Prostate gland (tissue), 2 donors: ENCODE measurements at regions not wholly inside any gene's neighbourhood (a gene's known extent, or its start where the extent isn't known, plus 50 kb on each side); places are given as distances from the start of the nearest gene placed in this dataset.

Source experiments
- DNase-seq: peaks from one replicate; pipeline ENCODE4 v3.0.0-alpha.2; 2019; ENCODE audit warnings: low spot score
- H3K27ac ChIP-seq, 2 donors: fragments of 200-600 bp; sonication (generic); 2 replicates each; pipeline ENCODE4 v1.5.1; 2017 to 2019
- H3K27me3 ChIP-seq: fragments of 200-600 bp; sonication (generic); replicated peaks from 2 replicates; pipeline ENCODE4 v1.5.1; 2019; ENCODE audit not compliant: insufficient read depth
- H3K36me3 ChIP-seq, 2 donors: fragments of 200-600 bp; sonication (generic); 1 replicate in 1 of 2; 2 replicates in 1 of 2; pipeline versions ENCODE4 v1.5.1 to v1.8.1; 2017 to 2019
- H3K4me1 ChIP-seq: fragments of 200-600 bp; sonication (generic); replicated peaks from 2 replicates; pipeline ENCODE4 v1.5.1; 2019
- H3K4me3 ChIP-seq, 2 donors: fragments of 200-600 bp; sonication (generic); 2 replicates each; pipeline ENCODE4 v1.5.1; 2017 to 2019
- H3K9me3 ChIP-seq: fragments of 200-600 bp; sonication (generic); 2 replicates; pipeline ENCODE4 v1.5.1; 2017
- POLR2A ChIP-seq: fragments of 450-650 bp; IDR thresholded peaks from one replicate; pipeline ENCODE4 v1.6.1; 2016; ENCODE audit warnings: antibody characterized with exemption, mild to moderate bottlenecking
- POLR2AphosphoS5 ChIP-seq: sonication (generic); formaldehyde crosslinking; IDR thresholded peaks from one replicate; pipeline ENCODE4 v1.6.1; 2017; ENCODE audit warnings: antibody characterized with exemption
- WGBS: methylation state at CpG from one replicate; pipeline ENCODE4 v1.1.5; 2018; 5-methylcytosine and 5-hydroxymethylcytosine counted together
- intact Hi-C: fragments of 100-400 bp; cut with DNase I; formaldehyde crosslinking; loops from one replicate; pipeline ENCODE4 v1.14.2; 2022
- TF ChIP-seq, protein P1 (sequence below), 4 experiments: fragments of 200-600 bp in 2 of 4; fragments of 450-650 bp in 2 of 4; sonication (generic) in 2 of 4; IDR thresholded peaks; 1 replicate in 3 of 4; 2 replicates in 1 of 4; pipeline ENCODE4 v1.5.1; 2016 to 2019; ENCODE audit warnings: antibody characterized with exemption in 4 of 4, mild to moderate bottlenecking in 2 of 4, moderate library complexity in 2 of 4

DNA sequence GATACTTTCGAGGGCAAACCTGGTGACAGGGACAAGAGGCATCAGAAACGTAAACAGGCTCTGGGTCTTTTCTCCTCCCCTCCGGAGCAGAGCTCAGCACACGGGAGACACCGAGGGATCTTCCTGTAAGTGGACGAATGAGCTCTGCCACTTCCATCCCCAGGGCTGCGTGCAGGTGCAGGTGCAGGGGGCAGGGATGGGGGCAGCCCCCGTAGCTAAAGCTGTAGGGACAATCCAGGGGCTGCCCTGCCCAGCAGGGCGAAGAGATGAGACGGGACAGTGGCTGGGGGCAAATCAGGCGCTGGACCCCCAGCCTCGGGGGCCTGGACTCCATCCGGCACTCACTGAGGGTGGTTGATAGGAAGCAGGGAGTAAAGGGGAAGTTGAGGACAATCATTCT lies 505.4 kb downstream of the BRD1 start:
- TF ChIP-seq POLR2AphosphoS5, result no peak
- no peak for TF ChIP-seq POLR2A
- TF ChIP-seq, protein P1, sequence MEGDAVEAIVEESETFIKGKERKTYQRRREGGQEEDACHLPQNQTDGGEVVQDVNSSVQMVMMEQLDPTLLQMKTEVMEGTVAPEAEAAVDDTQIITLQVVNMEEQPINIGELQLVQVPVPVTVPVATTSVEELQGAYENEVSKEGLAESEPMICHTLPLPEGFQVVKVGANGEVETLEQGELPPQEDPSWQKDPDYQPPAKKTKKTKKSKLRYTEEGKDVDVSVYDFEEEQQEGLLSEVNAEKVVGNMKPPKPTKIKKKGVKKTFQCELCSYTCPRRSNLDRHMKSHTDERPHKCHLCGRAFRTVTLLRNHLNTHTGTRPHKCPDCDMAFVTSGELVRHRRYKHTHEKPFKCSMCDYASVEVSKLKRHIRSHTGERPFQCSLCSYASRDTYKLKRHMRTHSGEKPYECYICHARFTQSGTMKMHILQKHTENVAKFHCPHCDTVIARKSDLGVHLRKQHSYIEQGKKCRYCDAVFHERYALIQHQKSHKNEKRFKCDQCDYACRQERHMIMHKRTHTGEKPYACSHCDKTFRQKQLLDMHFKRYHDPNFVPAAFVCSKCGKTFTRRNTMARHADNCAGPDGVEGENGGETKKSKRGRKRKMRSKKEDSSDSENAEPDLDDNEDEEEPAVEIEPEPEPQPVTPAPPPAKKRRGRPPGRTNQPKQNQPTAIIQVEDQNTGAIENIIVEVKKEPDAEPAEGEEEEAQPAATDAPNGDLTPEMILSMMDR (IDR thresholded peaks at IDR 0.05), result no peak
- Histone ChIP-seq H3K9me3 (no peaks in the 10 kb centered on the region), H3K27me3 (peaks cover 13% of the 10 kb centered on the region), H3K4me3 (no peak overlapping the region), H3K4me1 (no peaks in the 10 kb centered on the region), H3K36me3 (no peaks in the 10 kb centered on the region), H3K27ac (no peak overlapping the region)
- WGBS, result 69% methylated on average over 13 of the region's 13 CpGs
- intact Hi-C loops, result no loop called here
- DNase-seq, result no peak

DNA sequence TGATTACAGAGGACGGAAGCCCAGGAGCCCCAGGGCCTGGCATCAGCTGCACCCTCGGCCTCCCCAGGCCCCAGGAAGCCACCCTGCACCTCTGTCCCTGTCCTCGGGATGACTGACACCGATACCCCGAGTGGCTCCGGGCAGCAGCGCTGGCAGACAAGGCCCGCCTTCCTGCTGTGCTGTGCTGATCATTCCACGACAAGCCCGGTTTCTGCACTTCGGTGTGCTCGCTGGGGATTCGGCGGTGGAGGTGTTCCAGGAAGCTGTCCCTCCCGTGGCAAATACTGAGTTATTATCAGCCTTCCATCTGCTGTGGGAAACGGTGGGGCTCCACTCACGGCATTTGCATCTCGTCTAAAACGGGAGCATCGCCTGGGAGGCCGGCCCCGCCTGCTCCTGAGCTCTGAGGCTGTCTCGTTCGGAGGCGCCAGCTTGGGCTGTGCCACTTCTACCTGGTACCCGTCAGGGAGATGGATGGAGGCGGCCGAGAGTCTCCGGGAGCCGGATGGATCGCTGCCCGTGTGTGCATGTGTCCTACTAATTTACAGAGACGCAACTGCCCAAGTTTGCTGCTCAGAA lies 506.1 kb downstream of the BRD1 start:
- Histone ChIP-seq H3K27ac (no peak overlapping the region), H3K4me3 (no peak overlapping the region), H3K27me3 (peaks cover 13% of the 10 kb centered on the region), H3K4me1 (no peaks in the 10 kb centered on the region), H3K9me3 (no peaks in the 10 kb centered on the region), H3K36me3 (no peaks in the 10 kb centered on the region)
- DNase-seq, result no peak
- WGBS, result 64% methylated on average over 33 of the region's 33 CpGs
- intact Hi-C loops, result no loop called here
- no peak for TF ChIP-seq POLR2AphosphoS5
- no peak for TF ChIP-seq POLR2A
- TF ChIP-seq, protein P1 (IDR thresholded peaks at IDR 0.05), result no peak

DNA sequence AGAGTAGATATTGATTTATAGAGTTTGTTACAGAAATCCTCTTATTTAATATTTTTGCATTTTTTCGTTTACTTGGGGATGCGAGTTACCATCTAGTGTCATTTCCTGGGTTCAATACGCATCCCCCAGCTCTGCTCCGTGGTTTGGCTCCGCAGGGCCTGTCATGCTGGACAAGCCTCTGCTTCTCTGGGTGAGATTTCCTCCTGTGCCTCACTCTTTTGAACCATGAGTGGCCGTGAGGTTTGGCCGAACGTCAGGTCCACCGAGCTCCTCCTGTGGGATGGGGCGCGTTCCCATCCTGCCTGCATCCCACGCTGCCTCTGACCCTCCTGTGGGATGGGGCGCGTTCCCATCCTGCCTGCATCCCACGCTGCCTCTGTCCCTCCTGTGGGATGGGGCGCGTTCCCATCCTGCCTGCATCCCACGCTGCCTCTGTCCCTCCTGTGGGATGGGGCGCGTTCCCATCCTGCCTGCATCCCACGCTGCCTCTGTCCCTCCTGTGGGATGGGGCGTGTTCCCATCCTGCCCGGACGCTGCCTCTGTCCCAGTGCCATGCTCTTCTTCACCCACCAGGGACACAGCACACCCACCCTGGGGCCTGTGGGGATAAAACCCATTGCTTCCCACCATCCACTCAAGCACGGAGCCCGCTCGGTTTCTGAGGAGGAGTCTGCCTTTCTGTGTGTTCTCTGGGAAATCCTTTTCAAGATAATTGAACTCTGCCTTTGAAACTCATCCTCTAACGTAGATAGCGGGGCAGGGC lies 506.8 kb downstream of the BRD1 start:
- H3K4me3 ChIP-seq, result no peak overlapping the region
- H3K27me3 ChIP-seq, result peaks cover 13% of the 10 kb centered on the region
- 77% methylated on average over 13 of the region's 29 CpGs for WGBS
- DNase-seq, result no peak
- no peak overlapping the region for H3K27ac ChIP-seq
- no peaks in the 10 kb centered on the region for H3K9me3 ChIP-seq
- H3K4me1 ChIP-seq, result no peaks in the 10 kb centered on the region
- intact Hi-C loops, result no loop called here
- TF ChIP-seq POLR2AphosphoS5 (no peak), POLR2A (no peak)
- TF ChIP-seq, protein P1 (IDR thresholded peaks at IDR 0.05), result no peak
- no peaks in the 10 kb centered on the region for H3K36me3 ChIP-seq

DNA sequence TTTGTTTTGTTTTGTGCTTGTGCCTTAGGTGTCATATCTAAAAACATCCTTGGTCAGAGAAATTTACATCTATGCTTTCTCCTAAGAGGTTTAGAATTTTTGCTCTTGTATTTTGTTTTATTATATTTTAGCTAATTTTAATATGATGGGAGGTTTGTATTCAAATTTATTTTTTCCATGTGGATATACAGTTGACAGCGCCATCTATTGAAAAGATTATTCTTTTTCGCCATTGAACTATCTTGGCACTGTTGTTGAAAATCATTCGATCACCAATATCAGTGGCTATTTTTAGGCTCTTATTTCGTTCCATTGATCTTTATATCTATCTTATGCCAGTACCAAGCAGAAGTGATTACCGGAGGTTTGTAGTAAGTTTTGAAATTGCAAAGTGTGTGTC lies 510.3 kb downstream of the BRD1 start:
- intact Hi-C loops, result no loop called here
- WGBS, result 50% methylated on average over 5 of the region's 5 CpGs
- DNase-seq, result no peak

More for the DNA sequence above, 510.3 kb downstream of the BRD1 start:
- peaks cover 6% of the 10 kb centered on the region for H3K27me3 ChIP-seq
- H3K4me1 ChIP-seq, result no peaks in the 10 kb centered on the region
- no peak overlapping the region for H3K27ac ChIP-seq
- no peaks in the 10 kb centered on the region for H3K36me3 ChIP-seq
- no peak for TF ChIP-seq POLR2AphosphoS5
- no peak for TF ChIP-seq POLR2A
- TF ChIP-seq, protein P1 (IDR thresholded peaks at IDR 0.05), result no peak
- no peaks in the 10 kb centered on the region for H3K9me3 ChIP-seq
- H3K4me3 ChIP-seq, result no peak overlapping the region
